GM19452 (cell line): ENCODE measurements at regions not wholly inside any gene's neighbourhood (a gene's known extent, or its start where the extent isn't known, plus 50 kb on each side); places are given as distances from the start of the nearest gene placed in this dataset.
"Not testable (repeated sequence)": the region's sequence is repeated elsewhere in the genome, so short reads cannot be mapped to it uniquely, and the experiment has no call there.

Source experiments
- ATAC-seq: cut with Tn5 transposase; IDR thresholded peaks from one replicate; pipeline ENCODE4 v1.9.1; 2021; ENCODE audit not compliant: unreplicated experiment

GRCh38 chr4:81740487-81740886 is 268.8 kb upstream of the RASGEF1B start:
- ATAC-seq: no peak

- ATAC-seq: no peak
Observed at GRCh38 chr4:81738891-81739290, 267.2 kb upstream of the RASGEF1B start.

GRCh38 chr4:81737865-81738559 is 266.3 kb upstream of the RASGEF1B start:
- no peak for ATAC-seq

GRCh38 chr4:81736324-81736723 is 264.6 kb upstream of the RASGEF1B start:
- ATAC-seq: no peak

GRCh38 chr4:81732980-81733379 is 261.3 kb upstream of the RASGEF1B start:
- no peak for ATAC-seq

GRCh38 chr4:81724925-81725329 is 253.2 kb upstream of the RASGEF1B start:
- ATAC-seq: peak; percentile 97

GRCh38 chr4:81723927-81724587 is 252.3 kb upstream of the RASGEF1B start:
- ATAC-seq: no peak

GRCh38 chr4:81723019-81723884 is 251.5 kb upstream of the RASGEF1B start:
- ATAC-seq: no peak

GRCh38 chr4:81722290-81722851 is 250.7 kb upstream of the RASGEF1B start:
- ATAC-seq: no peak

- no peak for ATAC-seq
Observed at GRCh38 chr4:81715757-81716156, 244.1 kb upstream of the RASGEF1B start.

GRCh38 chr4:81715357-81715756 is 243.7 kb upstream of the RASGEF1B start:
- ATAC-seq: not testable (repeated sequence)

- no peak for ATAC-seq
Observed at GRCh38 chr4:81714291-81714690, 242.6 kb upstream of the RASGEF1B start.

GRCh38 chr4:81712714-81713113 is 241.0 kb upstream of the RASGEF1B start:
- ATAC-seq: no peak

GRCh38 chr4:81704461-81704860 is 232.8 kb upstream of the RASGEF1B start:
- ATAC-seq: no peak

- ATAC-seq: no peak
Observed at GRCh38 chr4:81700189-81700588, 228.5 kb upstream of the RASGEF1B start.

GRCh38 chr4:81698538-81699296 is 227.0 kb upstream of the RASGEF1B start:
- no peak for ATAC-seq

- ATAC-seq: no peak
Observed at GRCh38 chr4:81694176-81694913, 222.6 kb upstream of the RASGEF1B start.

- no peak for ATAC-seq
Observed at GRCh38 chr4:81690871-81691270, 219.2 kb upstream of the RASGEF1B start.

- no peak for ATAC-seq
Observed at GRCh38 chr4:81688085-81688484, 216.4 kb upstream of the RASGEF1B start.

- ATAC-seq: no peak
Observed at GRCh38 chr4:81687471-81687870, 215.8 kb upstream of the RASGEF1B start.
